Psoas muscle (tissue), 7 donors: ENCODE measurements at regions not wholly inside any gene's neighbourhood (a gene's known extent, or its start where the extent isn't known, plus 50 kb on each side); places are given as distances from the start of the nearest gene placed in this dataset.
A peak's percentile ranks its signal among the peaks of the same experiment; 100 is the strongest.

ENCODE experiments used
- ATAC-seq, 4 donors: fragments of 200-7000 bp; cut with Tn5 transposase; one replicate each; pipeline ENCODE4 v1.9.1; 2020; ENCODE audit warnings: moderate library complexity in 3 of 4, mild to moderate bottlenecking in 2 of 4
- DNase-seq, 2 donors: peaks; one replicate each; pipeline ENCODE4 v3.0.0-alpha.2; 2020
- H3K27ac ChIP-seq: fragments of 200-600 bp; one replicate; pipeline ENCODE4 v1.8.0; 2022
- H3K27me3 ChIP-seq, 3 donors: fragments of 200-600 bp in 1 of 3; one replicate each; pipeline versions ENCODE4 v1.6.1 to v1.8.0; 2013 to 2022; ENCODE audit warnings: low read length in 2 of 3, mild to moderate bottlenecking in 2 of 3, moderate library complexity in 1 of 3; ENCODE audit not compliant: insufficient read depth in 3 of 3
- H3K36me3 ChIP-seq, 2 donors: fragments of 200-600 bp in 1 of 2; one replicate each; pipeline versions ENCODE4 v1.6.1 to v1.8.0; 2013 to 2022; ENCODE audit warnings: low read depth in 1 of 2, mild to moderate bottlenecking in 1 of 2, moderate library complexity in 1 of 2; ENCODE audit not compliant: insufficient read depth in 1 of 2
- H3K4me1 ChIP-seq: fragments of 200-600 bp; one replicate; pipeline ENCODE4 v1.8.0; 2022
- H3K4me3 ChIP-seq: fragments of 200-600 bp; one replicate; pipeline ENCODE4 v1.8.0; 2022; ENCODE audit warnings: mild to moderate bottlenecking
- H3K9me3 ChIP-seq: fragments of 200-600 bp; one replicate; pipeline ENCODE4 v1.8.0; 2022
- WGBS, 3 donors: extraction: QIAGEN DNeasy Blood & Tissue Kit; methylation state at CpG; one replicate each; pipeline versions ENCODE4 v1.1.6 to v1.1.7; 2013; 5-methylcytosine and 5-hydroxymethylcytosine counted together
- intact Hi-C, 2 donors: fragments of 100-400 bp; cut with DNase I; formaldehyde crosslinking; loops; one replicate each; pipeline versions ENCODE4 v1.11.0 to v1.14.2; 2022
- TF ChIP-seq, protein P1 (sequence below): fragments of 200-600 bp; IDR thresholded peaks from one replicate; pipeline ENCODE4 v1.8.0; 2022; ENCODE audit warnings: antibody characterized with exemption
- donor health status: healthy with polysubstance abuse.
- donor health status: DM: no; HTN: no; CAD: no; lungs with moderate emphysema.
- donor health status: Bipolar disorder and iron deficiency.
- donor health status: healthy.
- donor health status: DM: yes; HTN: yes; CAD: no.
- donor health status: DM: no; HTN: no; CAD: no.
- donor health status: DM: yes; HTN: yes; CAD: no.

- Histone ChIP-seq H3K4me1 (peaks cover 9% of the 10 kb centered on the region), H3K9me3 (no peaks in the 10 kb centered on the region), H3K4me3 (peak overlapping the region; percentile 45), H3K27ac (peak overlapping the region; percentile 63), H3K27me3 (no peaks in the 10 kb centered on the region), H3K36me3 (no peaks in the 10 kb centered on the region)
- DNase-seq, result peak; percentile 52 to 76
- WGBS, 3 donors, result 14 to 19% (median 15%) methylated on average over 15 of the region's 15 CpGs
- TF ChIP-seq, protein P1, sequence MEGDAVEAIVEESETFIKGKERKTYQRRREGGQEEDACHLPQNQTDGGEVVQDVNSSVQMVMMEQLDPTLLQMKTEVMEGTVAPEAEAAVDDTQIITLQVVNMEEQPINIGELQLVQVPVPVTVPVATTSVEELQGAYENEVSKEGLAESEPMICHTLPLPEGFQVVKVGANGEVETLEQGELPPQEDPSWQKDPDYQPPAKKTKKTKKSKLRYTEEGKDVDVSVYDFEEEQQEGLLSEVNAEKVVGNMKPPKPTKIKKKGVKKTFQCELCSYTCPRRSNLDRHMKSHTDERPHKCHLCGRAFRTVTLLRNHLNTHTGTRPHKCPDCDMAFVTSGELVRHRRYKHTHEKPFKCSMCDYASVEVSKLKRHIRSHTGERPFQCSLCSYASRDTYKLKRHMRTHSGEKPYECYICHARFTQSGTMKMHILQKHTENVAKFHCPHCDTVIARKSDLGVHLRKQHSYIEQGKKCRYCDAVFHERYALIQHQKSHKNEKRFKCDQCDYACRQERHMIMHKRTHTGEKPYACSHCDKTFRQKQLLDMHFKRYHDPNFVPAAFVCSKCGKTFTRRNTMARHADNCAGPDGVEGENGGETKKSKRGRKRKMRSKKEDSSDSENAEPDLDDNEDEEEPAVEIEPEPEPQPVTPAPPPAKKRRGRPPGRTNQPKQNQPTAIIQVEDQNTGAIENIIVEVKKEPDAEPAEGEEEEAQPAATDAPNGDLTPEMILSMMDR, result no peak
- ATAC-seq, result peak in 3 of 4 donors; percentile 43 to 74 (median 51)
- intact Hi-C loops, result no loop called here
Measured at GRCh38 chr1:19563324-19564097, 78.2 kb upstream of the CAPZB start.

DNA sequence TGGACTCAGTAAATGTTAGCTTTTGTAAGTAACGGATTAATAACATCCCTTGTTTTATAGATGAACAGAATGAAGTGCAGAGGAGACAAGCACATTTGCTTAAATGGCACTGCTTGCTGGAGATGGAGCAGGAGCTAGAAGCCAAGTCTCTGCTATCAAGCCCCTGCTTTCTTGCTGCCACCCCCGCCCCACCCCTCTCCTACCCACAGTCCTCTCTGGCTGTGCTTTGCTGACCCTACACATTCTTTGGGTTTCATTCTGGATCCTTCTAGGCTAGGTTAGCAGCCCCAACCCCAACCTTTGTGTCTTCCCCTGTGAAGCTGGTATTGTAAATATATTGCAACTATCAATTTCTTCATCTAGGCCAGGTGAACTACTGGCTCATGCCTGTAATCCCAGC lies 77.5 kb upstream of the CAPZB start:
- H3K27ac ChIP-seq, result peak overlapping the region; percentile 23
- ATAC-seq, result no peak
- DNase-seq, result no peak
- no peaks in the 10 kb centered on the region for H3K36me3 ChIP-seq
- intact Hi-C loops, result no loop called here
- TF ChIP-seq, protein P1, result no peak
- H3K27me3 ChIP-seq, result no peaks in the 10 kb centered on the region
- peaks cover 9% of the 10 kb centered on the region for H3K4me1 ChIP-seq
- H3K9me3 ChIP-seq, result no peaks in the 10 kb centered on the region
- WGBS, 3 donors, result 97 to 100% (median 100%) methylated on average over 2 of the region's 2 CpGs
- H3K4me3 ChIP-seq, result no peak overlapping the region

GRCh38 chr1:19560480-19560879 lies 75.1 kb upstream of the CAPZB start:
- intact Hi-C loops, result no loop called here
- ATAC-seq, result no peak
- H3K9me3 ChIP-seq, result no peaks in the 10 kb centered on the region
- TF ChIP-seq, protein P1, result no peak
- peaks cover 0 to 2% (median 0%) of the 10 kb centered on the region in 3 donors for H3K27me3 ChIP-seq
- 85 to 94% (median 93%) methylated on average over 4 of the region's 4 CpGs for WGBS, 3 donors
- H3K27ac ChIP-seq, result no peak overlapping the region
- H3K4me3 ChIP-seq, result no peak overlapping the region
- peaks cover 9% of the 10 kb centered on the region for H3K4me1 ChIP-seq
- no peak for DNase-seq
- no peaks in the 10 kb centered on the region for H3K36me3 ChIP-seq

GRCh38 chr1:19559641-19560040 lies 74.3 kb upstream of the CAPZB start:
- TF ChIP-seq, protein P1, result no peak
- H3K4me3 ChIP-seq, result no peak overlapping the region
- no peaks in the 10 kb centered on the region for H3K36me3 ChIP-seq
- no peaks in the 10 kb centered on the region for H3K9me3 ChIP-seq
- WGBS, 3 donors, result 87 to 97% (median 87%) methylated on average over 2 of the region's 2 CpGs
- ATAC-seq (no peak), DNase-seq (no peak)
- intact Hi-C loops, result loop anchor here in 1 of 2 donors (10.0 kb wide), 1 partner anchor 55 kb away; no protein-coding TSS in a partner anchor
- H3K27ac ChIP-seq, result no peak overlapping the region
- H3K4me1 ChIP-seq, result peaks cover 9% of the 10 kb centered on the region
- peaks cover 0 to 2% (median 0%) of the 10 kb centered on the region in 3 donors for H3K27me3 ChIP-seq
